NCI-H2196 (cell line): ENCODE measurements at regions not wholly inside any gene's neighbourhood (a gene's known extent, or its start where the extent isn't known, plus 50 kb on each side); places are given as distances from the start of the nearest gene placed in this dataset.
"Not testable (repeated sequence)": the region's sequence is repeated elsewhere in the genome, so short reads cannot be mapped to it uniquely, and the experiment has no call there.

Experiments
- DNase-seq: peaks from one replicate; lab custom pipeline; 2025; ENCODE audit not compliant: unreplicated experiment; lab: John Stamatoyannopoulos, UW

- DNase-seq = no peak
Observed at GRCh38 chr10:121262774-121263430, 335.3 kb downstream of the FGFR2 start.

DNA sequence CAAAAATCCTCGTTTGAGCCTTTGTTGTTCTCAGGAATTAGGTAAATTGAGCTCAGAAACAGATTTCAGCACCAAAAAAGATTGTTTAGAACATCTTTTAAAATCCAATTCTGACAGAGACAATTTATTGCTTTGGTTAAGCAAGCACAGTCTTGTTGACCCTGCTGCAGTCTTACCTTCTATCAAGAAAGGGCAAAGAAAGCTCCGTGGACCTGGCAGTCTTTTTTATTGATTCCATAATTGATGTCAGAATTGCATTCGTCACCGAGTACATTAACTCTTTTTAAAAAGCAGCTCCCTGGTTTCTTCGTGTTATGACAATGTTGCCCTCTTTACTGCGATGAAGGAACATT lies 334.8 kb downstream of the FGFR2 start:
- DNase-seq = no peak

- DNase-seq = no peak
Observed at GRCh38 chr10:121265360-121266123, 332.7 kb downstream of the FGFR2 start.

DNA sequence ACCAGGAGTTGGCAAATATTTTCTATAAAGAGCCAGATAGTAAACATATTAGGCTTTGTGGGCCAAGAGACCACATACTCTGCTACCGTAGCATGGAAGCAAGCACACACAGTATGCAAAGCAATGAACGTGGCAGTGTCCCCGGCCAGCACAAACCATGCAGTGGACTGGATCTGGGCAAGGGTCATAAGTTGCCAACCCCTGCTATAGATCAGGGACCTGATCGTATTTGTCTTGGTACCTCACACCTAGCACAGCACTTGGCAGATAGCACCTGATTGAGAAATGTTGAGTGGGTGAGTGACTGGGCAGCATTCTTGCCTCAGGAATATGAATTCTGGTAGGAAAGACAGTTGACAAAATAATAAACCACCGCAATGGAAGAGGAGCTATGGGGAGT lies 331.9 kb downstream of the FGFR2 start:
- DNase-seq = no peak

DNA sequence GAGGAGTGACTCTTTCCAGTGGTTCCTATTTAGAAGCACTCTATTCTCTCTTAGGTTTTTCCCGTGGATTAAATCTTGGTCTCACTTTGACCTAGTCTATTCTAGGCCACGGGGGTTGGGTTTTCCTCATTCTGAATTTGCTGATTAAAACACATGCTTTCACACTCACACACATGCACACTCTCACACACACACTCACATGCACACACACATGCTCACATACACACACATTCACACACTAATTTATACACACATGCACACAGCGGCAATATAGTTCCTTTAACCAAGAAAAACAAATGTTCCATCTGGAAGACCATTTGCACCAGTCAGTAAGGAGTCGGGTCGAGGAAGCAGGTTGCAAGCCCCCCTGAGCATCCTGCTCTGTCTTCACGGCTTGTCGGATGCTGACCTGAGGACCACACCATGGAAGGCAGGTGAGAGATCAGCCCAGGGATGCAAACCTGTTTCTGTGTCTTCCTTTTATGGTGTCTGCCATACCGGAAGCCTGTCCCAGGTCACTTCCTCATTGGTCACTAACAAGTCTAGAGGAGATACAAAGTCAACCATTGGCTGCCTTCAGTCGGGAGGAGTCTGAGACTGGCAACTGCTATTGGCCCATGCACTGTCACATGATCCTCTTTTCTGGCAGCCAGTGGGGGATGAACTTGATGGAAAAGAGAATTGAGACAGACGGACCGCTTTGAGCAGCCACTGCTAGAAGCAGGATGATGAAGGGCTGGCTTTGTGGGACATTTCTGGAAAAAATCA lies 330.8 kb downstream of the FGFR2 start:
- no peak for DNase-seq

- no peak for DNase-seq
Observed at GRCh38 chr10:121268363-121268762, 329.9 kb downstream of the FGFR2 start.

DNA sequence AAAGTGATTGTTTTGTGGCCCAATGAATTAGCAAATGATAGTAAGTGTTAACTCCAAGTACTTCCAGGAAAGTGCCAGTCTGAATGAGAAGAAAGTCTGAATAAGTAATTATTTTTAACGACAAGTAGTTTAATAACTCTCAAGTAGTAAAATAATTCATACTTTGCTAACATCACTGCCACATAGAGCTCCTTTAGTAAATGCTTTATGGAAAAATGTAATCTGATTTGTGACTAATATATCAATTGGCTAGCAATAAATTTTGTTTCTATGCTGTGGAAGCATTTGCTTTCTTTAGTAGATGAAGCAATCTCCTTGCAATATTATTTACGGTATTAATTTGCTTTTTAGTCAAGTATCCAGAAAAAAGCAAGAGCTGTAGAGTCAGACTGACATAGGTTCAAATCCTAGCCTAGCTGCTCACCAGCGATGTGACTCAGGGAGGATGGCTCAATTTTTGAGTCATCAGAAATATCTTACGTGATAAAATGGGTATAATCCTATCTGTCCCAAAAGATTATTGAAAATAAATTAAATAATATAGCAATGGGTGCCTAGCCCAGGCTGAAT lies 329.3 kb downstream of the FGFR2 start:
- DNase-seq = no peak

DNA sequence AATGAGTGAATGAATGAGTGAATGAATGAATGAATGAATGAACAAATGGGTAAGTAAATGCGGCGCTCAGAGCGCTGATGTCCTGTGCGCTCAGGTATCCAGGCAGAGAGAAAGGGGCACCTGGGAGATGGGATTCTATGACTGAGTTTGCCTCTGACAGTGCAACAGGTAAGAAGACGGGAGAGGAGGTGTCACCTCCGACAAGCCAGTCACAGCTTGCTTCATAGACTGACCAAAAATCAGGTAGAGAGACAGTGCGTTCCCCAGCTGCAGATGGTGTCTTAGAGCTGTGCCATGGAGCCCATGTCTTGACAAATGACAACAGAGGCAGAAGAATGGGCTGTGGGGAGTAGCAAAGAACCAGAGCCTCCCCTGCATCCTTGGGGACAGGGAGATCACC lies 327.3 kb downstream of the FGFR2 start:
- DNase-seq = no peak

GRCh38 chr10:121276046-121276445 lies 322.2 kb downstream of the FGFR2 start:
- no peak for DNase-seq

GRCh38 chr10:121276822-121277221 lies 321.4 kb downstream of the FGFR2 start:
- DNase-seq = no peak

DNA sequence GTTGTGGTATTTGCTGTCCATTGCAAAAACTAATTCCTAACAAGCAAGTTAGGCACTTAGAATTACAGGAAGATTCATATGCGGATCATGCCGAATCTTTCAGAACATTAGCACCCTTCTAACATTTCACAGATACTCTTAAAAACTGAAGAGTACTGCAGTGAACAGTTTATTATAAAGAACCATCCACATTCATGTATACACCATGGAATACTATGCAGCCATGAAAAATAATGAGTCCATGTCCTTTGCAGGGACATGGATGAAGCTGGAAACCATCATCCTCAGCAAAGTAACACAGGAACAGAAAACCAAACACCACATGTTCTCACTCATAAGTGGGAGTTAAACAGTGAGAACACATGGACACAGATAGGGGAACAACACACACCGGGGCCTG lies 319.9 kb downstream of the FGFR2 start:
- not testable (repeated sequence) for DNase-seq

GRCh38 chr10:121281576-121281975 lies 316.7 kb downstream of the FGFR2 start:
- no peak for DNase-seq

DNA sequence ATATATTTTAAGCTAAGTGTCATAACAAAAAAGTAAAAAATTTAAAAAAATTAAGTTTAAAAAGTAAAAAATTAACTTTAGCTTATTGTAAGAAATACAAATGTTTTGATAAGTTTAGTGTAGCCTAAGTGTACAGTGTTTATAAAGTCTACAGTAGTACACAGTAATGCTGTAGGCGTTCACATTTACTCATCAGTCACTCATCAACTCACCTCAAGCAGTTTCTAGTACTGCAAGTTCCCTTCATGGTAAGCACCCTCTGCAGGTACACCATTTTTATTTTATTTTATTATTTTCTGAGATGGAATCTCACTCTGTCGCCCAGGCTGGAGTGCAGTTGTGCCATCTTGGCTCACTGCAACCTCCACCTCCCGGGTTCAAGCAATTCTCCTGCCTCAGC lies 316.0 kb downstream of the FGFR2 start:
- no peak for DNase-seq

GRCh38 chr10:121282797-121283515 lies 315.3 kb downstream of the FGFR2 start:
- DNase-seq = no peak

DNA sequence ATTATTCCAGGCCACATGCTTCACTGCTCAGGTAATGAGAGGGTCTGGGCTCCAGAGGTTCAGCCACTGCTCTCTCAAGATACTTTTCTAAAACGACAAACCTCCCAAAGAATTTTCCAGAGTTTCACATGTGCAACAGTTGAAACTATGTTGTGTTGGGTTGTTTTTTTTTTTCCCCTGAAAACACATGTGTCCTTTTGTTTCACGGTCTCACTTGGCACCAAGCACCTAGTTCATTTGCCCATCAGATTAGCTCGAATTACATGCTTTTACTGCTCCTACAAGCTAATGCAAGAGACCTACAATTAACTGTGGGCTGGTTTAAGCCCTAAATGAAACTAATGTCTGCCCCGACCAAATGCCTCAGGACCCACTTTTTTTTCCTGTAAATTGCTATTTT lies 313.3 kb downstream of the FGFR2 start:
- no peak for DNase-seq

DNA sequence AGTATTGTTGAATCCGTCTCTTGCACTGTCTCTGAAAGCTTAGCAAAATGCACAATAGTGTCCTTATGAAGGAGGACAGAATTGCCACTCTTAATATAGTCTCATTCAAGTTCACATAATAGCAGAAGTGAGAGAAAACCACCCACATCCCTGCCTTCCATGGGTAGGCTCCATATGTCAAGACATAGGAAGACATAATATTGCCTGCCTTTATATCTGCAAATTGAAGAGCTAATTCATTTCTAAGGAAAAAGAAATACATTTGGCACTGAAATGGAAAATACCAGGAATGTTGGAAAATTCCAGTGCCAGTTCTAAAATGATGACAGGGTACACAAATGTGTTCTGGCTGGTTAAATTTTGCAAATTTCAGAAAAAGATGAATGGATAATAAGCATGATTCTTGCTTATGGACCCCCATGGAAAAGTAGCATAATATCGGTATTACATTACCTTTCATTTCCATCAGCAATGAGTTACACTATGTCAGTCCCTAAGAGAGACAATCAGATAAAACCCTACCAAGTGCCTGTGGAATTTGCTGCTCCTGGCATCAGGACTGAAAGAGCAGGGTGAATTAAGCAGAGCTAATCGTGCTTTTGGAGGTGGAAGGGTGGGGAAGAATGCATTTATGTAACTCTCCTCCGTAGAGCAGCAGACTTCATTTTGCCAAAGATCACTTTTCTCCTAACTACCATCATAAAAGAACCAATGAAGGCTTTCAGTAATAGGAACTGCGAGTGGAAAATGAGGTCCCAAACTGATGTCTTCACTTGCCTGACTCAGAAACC lies 312.6 kb downstream of the FGFR2 start:
- DNase-seq = no peak

DNA sequence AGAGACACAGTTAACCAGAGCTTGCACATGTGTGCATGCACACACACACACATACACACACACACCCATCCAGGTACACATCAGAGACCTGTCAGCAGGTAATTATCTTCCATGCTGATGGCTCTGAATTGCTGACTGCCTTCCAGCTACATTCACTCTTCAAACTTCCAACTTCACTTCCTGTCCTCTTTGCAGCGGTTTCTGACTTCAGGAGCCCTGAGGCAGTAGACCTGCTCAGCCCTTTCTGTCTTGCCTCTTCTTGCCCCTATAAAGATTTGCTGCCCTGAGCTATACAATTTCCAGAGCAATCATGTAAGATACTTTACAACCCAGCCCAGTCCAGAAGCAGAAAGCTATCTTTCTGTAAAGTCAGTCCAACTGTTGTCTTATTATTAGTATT lies 310.2 kb downstream of the FGFR2 start:
- no peak for DNase-seq

GRCh38 chr10:121288864-121289661 lies 309.2 kb downstream of the FGFR2 start:
- no peak for DNase-seq

- DNase-seq = no peak
Observed at GRCh38 chr10:121289800-121290199, 308.4 kb downstream of the FGFR2 start.

DNA sequence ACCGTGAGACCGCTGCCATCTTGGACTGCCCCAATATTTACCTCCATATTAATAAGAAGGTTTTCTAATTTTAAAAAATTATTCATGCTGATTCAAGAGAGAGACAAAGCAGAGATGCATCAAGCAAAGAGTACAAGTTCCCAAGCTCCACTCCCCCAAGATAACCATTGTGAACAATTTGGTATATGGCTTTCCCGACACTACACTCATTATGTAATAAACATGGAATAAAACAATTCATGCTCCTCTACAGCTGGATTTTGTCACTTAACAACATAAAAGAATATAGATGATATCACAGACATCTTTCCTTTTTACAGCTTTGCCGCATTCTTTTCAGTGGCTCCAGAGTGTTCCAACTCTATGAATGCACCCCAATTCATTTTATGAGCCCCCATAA lies 307.6 kb downstream of the FGFR2 start:
- DNase-seq = no peak
